Mesothelial cell of epicardium (in vitro differentiated cells): ENCODE measurements at regions not wholly inside any gene's neighbourhood (a gene's known extent, or its start where the extent isn't known, plus 50 kb on each side); places are given as distances from the start of the nearest gene placed in this dataset.

ENCODE experiments used
- DNase-seq, 2 experiments: peaks; one replicate each; pipeline ENCODE4 v3.0.0; 2021; ENCODE audit warnings: low spot score in 2 of 2; ENCODE audit not compliant: unreplicated experiment in 2 of 2
- H3K27ac Mint-ChIP-seq: 2 replicates; pipeline ENCODE4 v1.8.0; 2021; ENCODE audit warnings: mixed read lengths
- H3K27me3 Mint-ChIP-seq: 2 replicates; pipeline ENCODE4 v1.8.0; 2021; ENCODE audit warnings: low read depth, mixed read lengths
- H3K36me3 Mint-ChIP-seq: 2 replicates; pipeline ENCODE4 v1.8.0; 2021; ENCODE audit warnings: mixed read lengths
- H3K4me1 Mint-ChIP-seq: 2 replicates; pipeline ENCODE4 v1.8.0; 2021; ENCODE audit warnings: mixed read lengths
- H3K4me3 Mint-ChIP-seq: 2 replicates; pipeline ENCODE4 v1.8.0; 2021; ENCODE audit warnings: mild to moderate bottlenecking, moderate library complexity, mixed read lengths
- H3K9me3 Mint-ChIP-seq: 2 replicates; pipeline ENCODE4 v1.8.0; 2021; ENCODE audit warnings: mixed read lengths
- TF ChIP-seq, protein P1 (sequence below): fragments of 200-600 bp; sonication (generic); IDR thresholded peaks from one replicate; pipeline ENCODE4 v1.5.0; 2021; ENCODE audit warnings: antibody characterized with exemption; ENCODE audit not compliant: unreplicated experiment

GRCh38 chr5:158390577-158390976, 531.6 kb upstream of the CLINT1 start:
- no peak for DNase-seq
- H3K27me3 Mint-ChIP-seq = no peaks in the 10 kb centered on the region
- H3K36me3 Mint-ChIP-seq = no peaks in the 10 kb centered on the region
- H3K4me1 Mint-ChIP-seq = no peaks in the 10 kb centered on the region
- TF ChIP-seq, protein P1, sequence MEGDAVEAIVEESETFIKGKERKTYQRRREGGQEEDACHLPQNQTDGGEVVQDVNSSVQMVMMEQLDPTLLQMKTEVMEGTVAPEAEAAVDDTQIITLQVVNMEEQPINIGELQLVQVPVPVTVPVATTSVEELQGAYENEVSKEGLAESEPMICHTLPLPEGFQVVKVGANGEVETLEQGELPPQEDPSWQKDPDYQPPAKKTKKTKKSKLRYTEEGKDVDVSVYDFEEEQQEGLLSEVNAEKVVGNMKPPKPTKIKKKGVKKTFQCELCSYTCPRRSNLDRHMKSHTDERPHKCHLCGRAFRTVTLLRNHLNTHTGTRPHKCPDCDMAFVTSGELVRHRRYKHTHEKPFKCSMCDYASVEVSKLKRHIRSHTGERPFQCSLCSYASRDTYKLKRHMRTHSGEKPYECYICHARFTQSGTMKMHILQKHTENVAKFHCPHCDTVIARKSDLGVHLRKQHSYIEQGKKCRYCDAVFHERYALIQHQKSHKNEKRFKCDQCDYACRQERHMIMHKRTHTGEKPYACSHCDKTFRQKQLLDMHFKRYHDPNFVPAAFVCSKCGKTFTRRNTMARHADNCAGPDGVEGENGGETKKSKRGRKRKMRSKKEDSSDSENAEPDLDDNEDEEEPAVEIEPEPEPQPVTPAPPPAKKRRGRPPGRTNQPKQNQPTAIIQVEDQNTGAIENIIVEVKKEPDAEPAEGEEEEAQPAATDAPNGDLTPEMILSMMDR = no peak
- H3K4me3 Mint-ChIP-seq = no peak overlapping the region
- H3K27ac Mint-ChIP-seq = no peak overlapping the region
- H3K9me3 Mint-ChIP-seq = peaks cover 4% of the 10 kb centered on the region

DNA sequence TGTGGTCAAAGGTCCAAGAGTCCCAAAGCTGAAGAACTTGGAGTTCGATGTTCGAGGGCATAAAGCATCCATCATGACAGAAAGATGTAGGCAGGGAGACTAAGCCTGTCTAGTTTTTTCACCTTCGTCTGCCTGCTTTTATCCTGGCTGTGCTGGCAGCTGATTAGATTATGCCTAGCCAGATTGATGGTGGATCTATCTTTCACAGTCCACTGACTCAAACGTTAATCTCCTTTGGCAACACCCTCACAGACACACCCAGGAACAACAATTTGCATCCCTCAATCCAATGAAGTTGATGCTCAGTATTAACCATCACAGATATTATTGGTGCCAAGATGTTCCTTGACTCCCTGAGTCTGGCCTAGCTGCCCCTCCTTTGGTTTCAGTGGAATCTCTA, 530.8 kb upstream of the CLINT1 start:
- Mint-ChIP-seq H3K27me3 (no peaks in the 10 kb centered on the region), H3K36me3 (no peaks in the 10 kb centered on the region), H3K9me3 (peaks cover 4% of the 10 kb centered on the region), H3K4me1 (no peaks in the 10 kb centered on the region), H3K27ac (no peak overlapping the region), H3K4me3 (no peak overlapping the region)
- DNase-seq = no peak
- TF ChIP-seq, protein P1 = no peak

GRCh38 chr5:158388021-158388420, 529.1 kb upstream of the CLINT1 start:
- no peak for DNase-seq
- no peaks in the 10 kb centered on the region for H3K27me3 Mint-ChIP-seq
- H3K27ac Mint-ChIP-seq = no peak overlapping the region
- TF ChIP-seq, protein P1 = no peak
- H3K9me3 Mint-ChIP-seq = peaks cover 8% of the 10 kb centered on the region
- H3K4me3 Mint-ChIP-seq = no peak overlapping the region
- no peaks in the 10 kb centered on the region for H3K36me3 Mint-ChIP-seq
- no peaks in the 10 kb centered on the region for H3K4me1 Mint-ChIP-seq

DNA sequence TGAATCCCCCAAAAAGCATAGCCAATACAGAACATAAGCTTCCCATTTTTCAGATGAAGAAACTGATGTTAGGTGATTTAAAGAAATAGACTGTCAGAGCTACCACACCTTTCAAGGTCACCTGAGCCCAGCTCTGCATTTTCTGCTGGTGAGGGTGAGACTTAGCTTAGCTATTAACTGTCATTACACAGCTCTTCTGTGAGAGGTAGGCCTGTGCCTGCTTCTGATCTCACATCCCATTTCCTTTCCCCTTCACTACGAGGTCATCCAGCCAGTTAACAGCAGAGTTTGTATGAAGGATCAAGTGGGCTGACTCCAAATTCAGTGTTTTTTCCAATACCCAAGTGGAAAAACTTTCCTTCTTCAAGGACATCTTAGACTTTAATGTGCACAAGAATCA, 528.6 kb upstream of the CLINT1 start:
- Mint-ChIP-seq H3K36me3 (no peaks in the 10 kb centered on the region), H3K9me3 (peaks cover 8% of the 10 kb centered on the region), H3K27me3 (no peaks in the 10 kb centered on the region), H3K27ac (no peak overlapping the region), H3K4me3 (no peak overlapping the region), H3K4me1 (no peaks in the 10 kb centered on the region)
- no peak for DNase-seq
- TF ChIP-seq, protein P1 = no peak

DNA sequence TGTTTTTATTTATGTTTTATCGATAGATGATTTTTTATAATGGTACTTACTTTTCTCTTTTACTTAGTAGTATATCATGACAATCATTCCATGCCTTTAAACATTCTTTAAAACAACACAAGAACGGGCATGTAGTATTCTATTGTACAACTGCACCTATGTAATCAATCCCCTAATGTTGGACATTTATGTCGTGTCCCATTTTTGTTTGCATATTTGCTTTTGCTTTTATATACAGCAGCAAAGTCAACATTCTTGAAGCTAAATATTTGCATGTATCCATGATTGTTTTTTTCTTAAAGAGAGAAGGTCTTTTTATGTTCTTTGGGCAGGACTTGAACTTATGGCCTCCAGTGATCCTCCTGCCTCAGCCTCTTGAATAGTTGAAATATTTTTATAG, 527.0 kb upstream of the CLINT1 start:
- DNase-seq = no peak
- peaks cover 8% of the 10 kb centered on the region for H3K9me3 Mint-ChIP-seq
- no peaks in the 10 kb centered on the region for H3K36me3 Mint-ChIP-seq
- peaks cover 5% of the 10 kb centered on the region for H3K4me1 Mint-ChIP-seq
- H3K27me3 Mint-ChIP-seq = no peaks in the 10 kb centered on the region
- no peak overlapping the region for H3K27ac Mint-ChIP-seq
- no peak overlapping the region for H3K4me3 Mint-ChIP-seq
- TF ChIP-seq, protein P1 = no peak
